K562 (cell line): ENCODE measurements at regions not wholly inside any gene's neighbourhood (a gene's known extent, or its start where the extent isn't known, plus 50 kb on each side); places are given as distances from the start of the nearest gene placed in this dataset.

ENCODE experiments used
- ATAC-seq: fragments of 200-7000 bp; cut with Tn5 transposase; 3 replicates; pipeline ENCODE4 v1.9.1; 2020; ENCODE audit warnings: moderate library complexity
- BruUV-seq: library from RNA; stranded (reverse); fragments of 400-500 nt; replicated peaks from 2 replicates; lab custom pipeline; 2021; lab: Mats Ljungman, UMichigan
- CTCF ChIA-PET: fragments of 300-600 bp; formaldehyde crosslinking; extraction: SDS; loops from one replicate; lab custom pipeline; 2021; ENCODE audit warnings: low intra/inter-chr PET ratio; lab: Yijun Ruan, JAX
- POLR2A ChIA-PET: fragments of 300-600, 350-650 bp; sonication (Branson Sonifier 250); formaldehyde crosslinking; extraction: SDS; loops from one replicate; lab custom pipeline; 2021; ENCODE audit warnings: antibody characterized with exemption, inconsistent platforms; lab: Yijun Ruan, JAX
- DNase-seq, 4 experiments: peaks; one replicate each; pipeline versions ENCODE4 v3.0.0 to v3.0.0-alpha.2; 2011 to 2018; ENCODE audit warnings: low spot score in 3 of 4, mixed read lengths in 3 of 4; ENCODE audit errors: extremely low read depth in 1 of 4
- FAIRE-seq: peaks from 2 replicates; lab custom pipeline; 2011; peaks lifted over from hg19 to GRCh38; lab: Jason Lieb, UNC
- H2AFZ ChIP-seq: 2 replicates; pipeline ENCODE4 v1.6.0; 2011; ENCODE audit warnings: low read depth, low read length, control low read depth, inconsistent platforms
- H3K27ac ChIP-seq: fragments of 200-600 bp; 3 replicates; pipeline ENCODE4 v1.8.0; 2011; ENCODE audit warnings: low read depth, mild to moderate bottlenecking, control low read depth, inconsistent platforms, low read length, moderate library complexity, mixed read lengths; ENCODE audit errors: extremely low read depth
- H3K27me3 ChIP-seq, 2 experiments: fragments of 300-600 bp in 1 of 2; 2 replicates in 1 of 2; 3 replicates in 1 of 2; pipeline versions ENCODE4 v1.6.0 to v1.8.0; 2011; ENCODE audit warnings: inconsistent platforms in 2 of 2, low read length in 2 of 2, mild to moderate bottlenecking in 1 of 2, mixed read lengths in 1 of 2, moderate library complexity in 1 of 2; ENCODE audit not compliant: control insufficient read depth in 2 of 2, insufficient read depth in 2 of 2
- H3K36me3 ChIP-seq: fragments of 300-600 bp; 3 replicates; pipeline ENCODE4 v1.8.0; 2011; ENCODE audit warnings: mild to moderate bottlenecking, low read length, inconsistent platforms; ENCODE audit not compliant: control insufficient read depth, insufficient read depth
- H3K4me1 ChIP-seq, 2 experiments: fragments of 200-600 bp in 1 of 2; replicated peaks in 1 of 2; 2 replicates in 1 of 2; 3 replicates in 1 of 2; pipeline versions ENCODE4 v1.5.1 to v1.8.0; 2011; ENCODE audit warnings: inconsistent platforms in 2 of 2, low read length in 2 of 2, mild to moderate bottlenecking in 1 of 2, mixed read lengths in 1 of 2, moderate library complexity in 1 of 2; ENCODE audit not compliant: control insufficient read depth in 2 of 2, insufficient read depth in 2 of 2
- H3K4me2 ChIP-seq: 2 replicates; pipeline ENCODE4 v1.6.1; 2011; ENCODE audit warnings: low read length, control low read depth, inconsistent platforms, mixed read lengths; ENCODE audit not compliant: insufficient read depth
- H3K4me3 ChIP-seq: fragments of 200-600 bp; sonication (generic), shearing (Covaris generic); 2 replicates; pipeline ENCODE4 v1.5.1; 2016; ENCODE audit warnings: control low read depth, inconsistent platforms
- H3K79me2 ChIP-seq: fragments of 200-600 bp; 3 replicates; pipeline ENCODE4 v1.8.0; 2011; ENCODE audit warnings: low read length, inconsistent platforms; ENCODE audit not compliant: control insufficient read depth, insufficient read depth
- H3K9ac ChIP-seq, 2 experiments: 2 replicates each; pipeline versions ENCODE4 v1.6.0 to v1.6.1; 2011; ENCODE audit warnings: low read depth in 2 of 2, low read length in 2 of 2, control low read depth in 1 of 2, inconsistent platforms in 1 of 2, mild to moderate bottlenecking in 1 of 2, mixed read lengths in 1 of 2; ENCODE audit not compliant: insufficient read depth in 1 of 2
- H3K9me1 ChIP-seq: one replicate; pipeline ENCODE4 v1.6.0; 2011; ENCODE audit warnings: inconsistent platforms, mild to moderate bottlenecking, low read length, moderate library complexity; ENCODE audit not compliant: control insufficient read depth, insufficient read depth
- H3K9me3 ChIP-seq: replicated peaks from 2 replicates; pipeline ENCODE4 v1.5.1; 2011; ENCODE audit warnings: low read depth, low read length, inconsistent platforms; ENCODE audit not compliant: control insufficient read depth, insufficient read depth
- H4K20me1 ChIP-seq: replicated peaks from 2 replicates; pipeline ENCODE4 v1.6.1; 2011; ENCODE audit warnings: low read length, inconsistent platforms, mixed read lengths; ENCODE audit not compliant: control insufficient read depth, insufficient read depth
- CEBPB ChIP-seq: fragments of 450-650 bp; IDR thresholded peaks from 2 replicates; pipeline ENCODE4 v1.6.1; 2016; ENCODE audit warnings: missing genetic modification characterization, missing compliant biosample characterization
- ERF ChIP-seq: fragments of 450-650 bp; formaldehyde crosslinking; IDR thresholded peaks from 2 replicates; pipeline ENCODE4 v1.4.0; 2020; ENCODE audit warnings: mild to moderate bottlenecking, mixed read lengths
- ESRRB ChIP-seq: fragments of 250-450 bp; sonication (Bioruptor Pico); IDR thresholded peaks from 2 replicates; pipeline ENCODE4 v1.5.0; 2020; ENCODE audit warnings: mild to moderate bottlenecking, moderate library complexity, borderline replicate concordance
- KLF1 ChIP-seq: fragments of 450-650 bp; IDR thresholded peaks from 2 replicates; pipeline ENCODE4 v1.6.1; 2016; ENCODE audit warnings: missing genetic modification characterization, missing compliant biosample characterization
- NCOR1 ChIP-seq: fragments of 450-650 bp; IDR thresholded peaks from 2 replicates; pipeline ENCODE4 v1.6.1; 2016; ENCODE audit warnings: mild to moderate bottlenecking, moderate library complexity
- PPARD ChIP-seq: fragments of 250-450 bp; sonication (Bioruptor Pico); IDR thresholded peaks from 2 replicates; pipeline ENCODE4 v1.8.0; 2022; ENCODE audit warnings: inconsistent platforms, mild to moderate bottlenecking, moderate library complexity
- TOE1 ChIP-seq, 2 experiments: fragments of 450-650 bp in 1 of 2; sonication (generic) in 1 of 2; formaldehyde crosslinking in 1 of 2; IDR thresholded peaks; 2 replicates each; pipeline versions ENCODE4 v1.7.1 to v1.8.0; 2016 to 2022; ENCODE audit warnings: borderline replicate concordance in 2 of 2, mild to moderate bottlenecking in 2 of 2, antibody characterized with exemption in 1 of 2, inconsistent platforms in 1 of 2, low read depth in 1 of 2, missing genetic modification reagents in 1 of 2, moderate library complexity in 1 of 2
- TSC22D4 ChIP-seq: fragments of 450-650 bp; IDR thresholded peaks from 2 replicates; pipeline ENCODE4 v1.6.1; 2016; ENCODE audit warnings: missing genetic modification characterization, missing biosample characterization, control low read depth
- ZNF134 ChIP-seq: fragments of 250-450 bp; sonication (Bioruptor Pico); conservative IDR thresholded peaks from 2 replicates; pipeline ENCODE4 v1.4.0; 2020
- ZNF57 ChIP-seq: fragments of 450-650 bp; formaldehyde crosslinking; IDR thresholded peaks from 2 replicates; pipeline ENCODE4 v1.4.0; 2020; ENCODE audit warnings: mild to moderate bottlenecking, moderate library complexity
- WGBS: fragments of 100-300 bp; shearing (Covaris generic); methylation state at CpG from one replicate; pipeline ENCODE4 v1.1.6; 2016; ENCODE audit warnings: low coverage, mixed read lengths; ENCODE audit not compliant: insufficient coverage; ENCODE audit errors: missing lambda C conversion rate; 5-methylcytosine and 5-hydroxymethylcytosine counted together
- in situ Hi-C: fragments of 300-500 bp; cut with MboI; formaldehyde crosslinking; loops from 4 replicates; pipeline ENCODE4 v1.15.0; 2018; ENCODE audit warnings: inconsistent platforms, mixed read lengths
- intact Hi-C: fragments of 100-400 bp; cut with micrococcal nuclease; formaldehyde crosslinking; loops from 2 replicates; pipeline ENCODE4 v1.14.2; 2022

DNA sequence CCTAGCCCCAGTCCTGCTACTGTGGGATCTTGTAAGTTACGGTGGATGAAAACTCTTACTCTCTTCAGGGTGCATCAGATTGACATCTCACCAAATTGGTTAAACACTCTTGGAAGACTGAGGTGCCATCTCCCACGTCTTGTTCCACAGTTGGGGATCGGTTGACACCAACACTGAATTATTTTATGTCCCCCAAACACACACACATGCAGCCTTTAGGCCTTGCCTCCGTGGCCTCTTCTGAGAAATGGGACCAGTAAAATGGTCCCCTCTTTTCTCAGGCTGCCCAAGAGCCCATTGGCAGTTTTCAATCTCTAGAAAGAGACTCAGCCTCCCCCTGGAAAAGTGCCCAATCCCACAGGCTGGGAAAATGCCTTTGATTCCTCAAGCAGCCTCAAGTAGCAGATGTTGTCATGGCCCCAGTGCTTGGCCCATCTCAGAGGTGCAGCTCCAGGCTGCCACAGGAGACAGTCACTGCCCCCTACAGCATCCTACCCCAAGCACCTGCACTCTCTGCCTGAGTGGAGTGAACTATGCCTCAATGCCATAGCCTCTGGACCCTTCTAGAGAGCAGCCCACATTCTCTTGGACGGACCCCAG, 163.9 kb downstream of the ANKRD60 start:
- ChIA-PET CTCF (no interaction called here), POLR2A (interaction anchor here (1.7 kb wide), 1 partner anchor 7 kb away, joined by 5 read pairs; no protein-coding TSS in a partner anchor)
- intact Hi-C loops: no loop called here
- no peak for DNase-seq
- Histone ChIP-seq H3K9me1 (no peaks in the 10 kb centered on the region), H2AFZ (no peak overlapping the region), H4K20me1 (no peaks in the 10 kb centered on the region), H3K27ac (no peak overlapping the region), H3K4me1 (no peaks in the 10 kb centered on the region), H3K9me3 (no peaks in the 10 kb centered on the region), H3K4me2 (no peak overlapping the region), H3K79me2 (no peaks in the 10 kb centered on the region), H3K4me3 (no peak overlapping the region), H3K27me3 (peaks cover 0 to 3% of the 10 kb centered on the region in 2 experiments; a peak in 2 of 5 replicates), H3K9ac (no peak overlapping the region), H3K36me3 (no peaks in the 10 kb centered on the region)
- FAIRE-seq: no peak
- WGBS: 0% methylated on average over 5 of the region's 5 CpGs
- in situ Hi-C loops: no loop called here
- ATAC-seq: no peak
- no peak for TF ChIP-seq NCOR1
- TF ChIP-seq TOE1 (IDR thresholded peaks at IDR 0.05; ENCODE audit: borderline replicate concordance): no peak
- TF ChIP-seq TOE1 (CRISPR knock-in tag; IDR thresholded peaks at IDR 0.05; ENCODE audit: borderline replicate concordance, low read depth): no peak
- no peak for TF ChIP-seq CEBPB (tag)
- no peak for TF ChIP-seq KLF1
- no peak for TF ChIP-seq ZNF57 (CRISPR knock-in tag)
- no peak for TF ChIP-seq ERF (CRISPR knock-in tag)
- TF ChIP-seq PPARD (CRISPR knock-in tag): no peak
- no peak for TF ChIP-seq TSC22D4 (tag)
- no peak for TF ChIP-seq ESRRB (CRISPR knock-in tag)
- no peak for TF ChIP-seq ZNF134
- BruUV-seq: no TSS peak
